ENCODE measurements at regions not wholly inside any gene's neighbourhood (a gene's known extent, or its start where the extent isn't known, plus 50 kb on each side); places are given as distances from the start of the nearest gene placed in this dataset.

- DNase-seq (ENCODE audit: low spot score), result no peak
Measured at GRCh38 chr10:44619975-44620374, 235.1 kb upstream of the CXCL12 start.

GRCh38 chr10:44627591-44628354 lies 242.9 kb upstream of the CXCL12 start:
- no peak for DNase-seq (ENCODE audit: low spot score)

- peak; percentile 6 for DNase-seq (ENCODE audit: low spot score)
Measured at GRCh38 chr10:44628921-44629320, 244.0 kb upstream of the CXCL12 start.

- DNase-seq (ENCODE audit: low spot score), result no peak
Measured at GRCh38 chr10:44635176-44635575, 250.3 kb upstream of the CXCL12 start.

GRCh38 chr10:44636625-44637024 lies 251.7 kb upstream of the CXCL12 start:
- no peak for DNase-seq (ENCODE audit: low spot score)

- DNase-seq (ENCODE audit: low spot score), result no peak
Measured at GRCh38 chr10:44640429-44640828, 255.5 kb upstream of the CXCL12 start.

- DNase-seq (ENCODE audit: low spot score), result no peak
Measured at GRCh38 chr10:44647473-44647872, 262.6 kb upstream of the CXCL12 start.

GRCh38 chr10:44647877-44648542 lies 263.1 kb upstream of the CXCL12 start:
- DNase-seq (ENCODE audit: low spot score), result no peak

GRCh38 chr10:44650691-44651661 lies 260.2 kb upstream of the TMEM72 start:
- DNase-seq (ENCODE audit: low spot score), result no peak

- no peak for DNase-seq (ENCODE audit: low spot score)
Measured at GRCh38 chr10:44651834-44652233, 259.3 kb upstream of the TMEM72 start.

- DNase-seq (ENCODE audit: low spot score), result no peak
Measured at GRCh38 chr10:44659320-44659719, 251.8 kb upstream of the TMEM72 start.

GRCh38 chr10:44660271-44660670 lies 250.9 kb upstream of the TMEM72 start:
- DNase-seq (ENCODE audit: low spot score), result no peak

- DNase-seq (ENCODE audit: low spot score), result no peak
Measured at GRCh38 chr10:44662051-44662450, 249.1 kb upstream of the TMEM72 start.

GRCh38 chr10:44668336-44668735 lies 242.8 kb upstream of the TMEM72 start:
- no peak for DNase-seq (ENCODE audit: low spot score)

GRCh38 chr10:44671319-44671718 lies 239.8 kb upstream of the TMEM72 start:
- no peak for DNase-seq (ENCODE audit: low spot score)

GRCh38 chr10:44673245-44673983 lies 237.7 kb upstream of the TMEM72 start:
- DNase-seq (ENCODE audit: low spot score), result peak; percentile 13

GRCh38 chr10:44674536-44675386 lies 236.4 kb upstream of the TMEM72 start:
- DNase-seq (ENCODE audit: low spot score), result no peak

- no peak for DNase-seq (ENCODE audit: low spot score)
Measured at GRCh38 chr10:44675387-44675874, 235.7 kb upstream of the TMEM72 start.

- DNase-seq (ENCODE audit: low spot score), result no peak
Measured at GRCh38 chr10:44680764-44681163, 230.4 kb upstream of the TMEM72 start.

- DNase-seq (ENCODE audit: low spot score), result no peak
Measured at GRCh38 chr10:44682507-44682906, 228.6 kb upstream of the TMEM72 start.

- DNase-seq (ENCODE audit: low spot score), result no peak
Measured at GRCh38 chr10:44684661-44685060, 226.5 kb upstream of the TMEM72 start.

Measured in LoVo (cell line).